ENCODE measurements at regions not wholly inside any gene's neighbourhood (a gene's known extent, or its start where the extent isn't known, plus 50 kb on each side); places are given as distances from the start of the nearest gene placed in this dataset.

GRCh38 chr17:79529661-79530081 is 81.2 kb downstream of the RBFOX3 start:
- TF ChIP-seq POLR2A (IDR thresholded peaks at IDR 0.05; ENCODE audit: low read depth, low read length) (no peak), CTCF (IDR thresholded peaks at IDR 0.05; ENCODE audit: extremely low read depth in 1 of 2, insufficient read depth in 1 of 2, low read depth in 1 of 2, low read length in 2 of 2) (no peak), FOS (IDR thresholded peaks at IDR 0.05; ENCODE audit: borderline replicate concordance, insufficient read depth, low read length) (no peak), POLR2AphosphoS5 (IDR thresholded peaks at IDR 0.05; ENCODE audit: insufficient read depth, low read depth, low read length) (no peak), EZH2 (IDR thresholded peaks at IDR 0.05; ENCODE audit: borderline replicate concordance, low read depth, low read length, severe bottlenecking) (no peak), JUN (IDR thresholded peaks at IDR 0.05; ENCODE audit: borderline replicate concordance, insufficient read depth, insufficient read length, low read depth) (no peak), MYC (IDR thresholded peaks at IDR 0.05; ENCODE audit: low read depth, low read length) (no peak)
